HG03575 (cell line): ENCODE measurements at regions not wholly inside any gene's neighbourhood (a gene's known extent, or its start where the extent isn't known, plus 50 kb on each side); places are given as distances from the start of the nearest gene placed in this dataset.

Experiments used
- ATAC-seq: cut with Tn5 transposase; IDR thresholded peaks from one replicate; pipeline ENCODE4 v1.9.1; 2021; ENCODE audit not compliant: unreplicated experiment, insufficient number of reproducible peaks, low FRiP score; ENCODE audit errors: extremely low read depth

- no peak for ATAC-seq
Observed at GRCh38 chr1:222325506-222325905, 222.4 kb downstream of the HHIPL2 start.

GRCh38 chr1:222314839-222315238, 233.1 kb downstream of the HHIPL2 start:
- ATAC-seq: no peak

DNA sequence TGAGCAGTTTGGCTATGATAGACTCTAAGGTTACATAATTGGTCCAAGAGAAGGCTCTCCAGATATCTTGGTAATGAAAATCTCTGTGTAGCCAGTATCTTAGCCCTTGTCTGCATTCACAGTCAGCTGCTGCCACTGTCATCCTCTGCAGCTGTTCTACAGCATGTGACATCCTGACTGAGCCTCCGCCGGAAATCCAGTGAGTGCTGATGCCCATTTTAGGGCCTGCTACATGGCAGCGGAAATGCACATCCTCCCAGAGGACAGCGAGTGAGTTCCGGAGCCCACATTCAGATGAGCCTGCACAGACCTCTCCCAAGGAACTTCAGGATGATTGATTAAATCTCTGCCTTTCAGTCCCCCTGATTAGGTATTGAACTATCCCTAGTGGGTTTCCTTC, 237.1 kb downstream of the HHIPL2 start:
- no peak for ATAC-seq

GRCh38 chr1:222307621-222308020, 240.3 kb downstream of the HHIPL2 start:
- ATAC-seq: no peak

- ATAC-seq: no peak
Observed at GRCh38 chr1:222306512-222306911, 241.4 kb downstream of the HHIPL2 start.

DNA sequence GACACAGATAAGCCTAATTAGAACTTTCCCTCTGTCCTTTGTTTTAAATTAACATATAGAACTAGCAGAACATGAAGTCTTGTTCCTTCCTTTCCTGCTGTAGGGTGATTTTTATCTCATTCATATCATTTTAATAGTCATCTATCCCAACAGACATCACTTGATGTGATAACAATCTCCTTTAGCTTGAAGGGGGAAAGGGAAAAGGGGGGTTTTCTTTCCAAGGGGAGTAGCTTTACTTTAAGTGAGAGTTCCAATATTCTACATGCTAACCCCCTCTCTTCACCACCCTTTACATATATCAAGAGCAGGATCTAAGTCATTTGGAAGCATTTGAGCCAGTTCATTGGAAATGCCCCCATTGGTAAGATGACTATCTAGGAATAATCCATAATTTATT, 241.9 kb downstream of the HHIPL2 start:
- no peak for ATAC-seq

- no peak for ATAC-seq
Observed at GRCh38 chr1:222301652-222302051, 246.3 kb downstream of the HHIPL2 start.

GRCh38 chr1:222299524-222299923, 248.4 kb downstream of the HHIPL2 start:
- ATAC-seq: no peak

DNA sequence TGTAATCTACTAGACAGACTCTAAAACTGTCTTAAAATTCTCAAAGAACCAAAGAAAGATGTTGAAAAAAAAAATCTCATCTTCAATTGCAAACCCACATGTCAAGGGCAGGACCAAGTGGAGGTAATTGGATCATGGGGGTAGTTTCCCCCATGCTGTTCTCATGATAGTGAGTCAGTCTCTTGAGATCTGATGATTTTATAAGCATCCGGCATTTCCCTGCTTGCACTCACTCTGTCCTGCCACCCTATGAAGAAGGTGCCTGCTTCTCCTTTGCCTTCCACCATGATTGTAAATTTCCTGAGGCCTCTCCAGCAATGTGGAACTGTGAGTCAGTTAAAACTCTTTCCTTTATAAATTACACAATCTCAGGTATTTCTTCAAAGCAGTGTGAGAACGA, 257.0 kb downstream of the HHIPL2 start:
- no peak for ATAC-seq

DNA sequence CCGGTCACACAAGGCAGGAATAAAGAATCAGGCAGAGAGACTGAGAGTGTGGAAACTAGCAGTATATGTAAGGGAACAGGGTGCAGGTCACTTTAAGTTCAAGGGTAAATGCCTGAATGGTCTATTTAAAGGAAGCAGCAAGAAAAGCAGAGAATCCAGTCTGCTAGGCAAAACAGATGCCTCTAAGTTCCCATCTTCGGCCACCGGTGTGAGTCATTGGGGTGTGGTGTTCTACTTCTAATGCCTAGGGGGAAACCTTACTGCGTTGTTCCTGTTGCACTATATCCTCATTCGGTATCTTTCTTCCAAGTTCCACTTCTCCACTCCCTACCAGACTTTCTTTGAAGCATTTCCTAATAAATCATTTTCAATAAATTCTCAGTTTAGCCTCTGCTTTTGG, 259.9 kb downstream of the HHIPL2 start:
- no peak for ATAC-seq

DNA sequence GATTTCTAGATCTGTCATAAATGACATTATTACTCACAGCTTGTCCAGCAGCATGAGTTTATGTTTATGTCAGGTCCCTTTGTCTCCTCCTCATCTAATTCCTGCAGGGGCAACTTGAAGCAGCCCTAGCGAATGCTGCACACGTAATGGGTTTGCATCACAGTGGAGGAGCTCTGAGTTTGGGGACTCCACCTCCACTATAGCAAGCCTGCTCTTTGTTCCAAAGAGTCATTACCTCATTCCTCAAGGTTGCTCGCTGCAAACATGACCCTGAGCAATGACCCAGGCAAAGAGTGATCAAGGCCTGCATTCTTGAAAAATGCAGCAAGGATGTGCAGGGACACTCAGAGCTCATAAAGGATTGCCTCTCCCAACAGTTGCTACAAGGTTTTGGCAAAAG, 261.9 kb downstream of the HHIPL2 start:
- no peak for ATAC-seq

DNA sequence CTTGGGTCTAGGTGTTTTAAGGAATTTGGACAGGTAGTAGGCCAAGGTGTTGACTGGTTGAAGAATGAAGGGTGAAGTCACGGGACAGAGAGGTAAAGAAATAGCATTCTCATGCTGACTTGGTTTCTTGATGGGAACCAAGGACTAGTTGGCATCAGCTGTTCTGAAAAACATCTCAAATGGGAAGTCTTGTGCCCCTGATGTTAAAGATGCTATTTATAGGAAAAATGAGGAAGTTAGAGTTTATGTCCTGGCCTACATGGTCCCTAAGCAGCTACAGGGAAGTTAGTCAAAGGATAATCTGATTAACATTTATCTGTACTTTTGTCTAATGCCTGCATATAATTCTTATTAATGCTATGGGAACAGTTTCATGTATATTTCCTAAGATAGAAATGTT, 262.4 kb downstream of the HHIPL2 start:
- no peak for ATAC-seq

DNA sequence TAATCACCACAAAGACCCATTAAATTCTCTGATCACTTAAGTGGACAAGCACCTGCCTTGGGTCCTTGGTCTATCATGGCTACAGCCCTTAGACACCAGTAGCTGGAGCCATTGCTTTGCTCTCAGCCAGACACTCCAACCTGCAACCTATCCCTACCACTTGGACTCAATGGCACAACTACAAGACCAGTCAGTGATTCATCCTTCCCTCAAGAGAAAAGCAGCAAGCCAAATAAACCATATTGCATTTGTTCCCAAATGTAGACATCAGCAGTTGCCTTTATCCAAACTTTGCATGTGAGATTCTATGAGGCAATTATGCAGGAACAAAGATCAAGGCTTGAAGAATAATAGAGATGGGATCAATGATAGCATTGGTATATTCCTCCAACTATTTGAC, 263.4 kb downstream of the HHIPL2 start:
- no peak for ATAC-seq

GRCh38 chr1:222283147-222283768, 264.6 kb downstream of the HHIPL2 start:
- no peak for ATAC-seq

DNA sequence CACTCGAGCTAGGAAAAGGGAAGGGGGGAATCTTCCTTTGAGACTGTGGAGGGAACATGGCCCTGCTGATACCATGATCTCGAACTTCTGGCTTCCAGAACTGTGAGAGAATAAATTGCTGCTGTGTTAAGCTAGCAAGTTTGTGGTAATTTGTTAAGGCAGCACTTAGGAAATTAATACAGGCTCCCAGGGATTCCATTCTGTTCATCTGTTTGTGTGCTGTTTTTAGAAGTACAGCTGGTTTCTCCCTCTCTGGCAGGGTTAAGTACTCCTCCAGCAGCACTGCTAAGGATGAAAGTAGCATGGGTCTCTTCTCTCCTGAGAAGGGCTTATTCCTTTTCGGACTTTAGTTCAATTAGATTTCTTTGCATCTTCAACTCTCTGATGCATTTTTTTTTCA, 268.3 kb downstream of the HHIPL2 start:
- no peak for ATAC-seq

GRCh38 chr1:222278501-222278900, 269.4 kb downstream of the HHIPL2 start:
- ATAC-seq: no peak

- ATAC-seq: no peak
Observed at GRCh38 chr1:222275729-222276465, 272.0 kb downstream of the HHIPL2 start.

- no peak for ATAC-seq
Observed at GRCh38 chr1:222275001-222275728, 272.7 kb downstream of the HHIPL2 start.

GRCh38 chr1:222266223-222267196, 281.4 kb downstream of the HHIPL2 start:
- no peak for ATAC-seq
